Kidney (tissue), 13 donors: ENCODE measurements at regions not wholly inside any gene's neighbourhood (a gene's known extent, or its start where the extent isn't known, plus 50 kb on each side); places are given as distances from the start of the nearest gene placed in this dataset.
"Not testable (repeated sequence)": the region's sequence is repeated elsewhere in the genome, so short reads cannot be mapped to it uniquely, and the experiment has no call there.

Experiments
- DNase-seq, 5 donors: peaks; one replicate each; pipeline ENCODE4 v3.0.0-alpha.2; 2013 to 2020
- FAIRE-seq: peaks from 2 replicates; lab custom pipeline; 2012; peaks lifted over from hg19 to GRCh38; lab: Jason Lieb, UNC
- H3K27ac ChIP-seq, 2 donors: one replicate each; pipeline ENCODE4 v1.7.0; 2013; ENCODE audit warnings: low read depth in 2 of 2, low read length in 2 of 2, inconsistent platforms in 1 of 2
- H3K27me3 ChIP-seq: one replicate; pipeline ENCODE4 v1.7.1; 2013; ENCODE audit warnings: low read length, inconsistent platforms; ENCODE audit not compliant: control insufficient read depth, insufficient read depth
- H3K36me3 ChIP-seq, 3 donors: one replicate each; pipeline versions ENCODE4 v1.7.0 to v1.7.1; 2013; ENCODE audit warnings: low read length in 3 of 3, control low read depth in 1 of 3, inconsistent platforms in 1 of 3; ENCODE audit not compliant: insufficient read depth in 3 of 3, control insufficient read depth in 2 of 3
- H3K4me1 ChIP-seq, 3 donors: one replicate each; pipeline versions ENCODE4 v1.7.0 to v1.7.1; 2013; ENCODE audit warnings: low read length in 3 of 3, inconsistent platforms in 1 of 3, low read depth in 1 of 3; ENCODE audit not compliant: control insufficient read depth in 2 of 3, insufficient read depth in 2 of 3
- H3K4me3 ChIP-seq, 3 donors: one replicate each; pipeline versions ENCODE4 v1.7.0 to v1.8.1; 2013; ENCODE audit warnings: low read length in 3 of 3, control low read depth in 1 of 3, inconsistent platforms in 1 of 3
- H3K9ac ChIP-seq, 3 donors: one replicate each; pipeline versions ENCODE4 v1.7.0 to v1.7.1; 2013; ENCODE audit warnings: low read length in 3 of 3, control low read depth in 1 of 3, inconsistent platforms in 1 of 3
- H3K9me3 ChIP-seq, 3 donors: one replicate each; pipeline versions ENCODE4 v1.7.0 to v1.7.1; 2013; ENCODE audit warnings: low read length in 3 of 3, control low read depth in 1 of 3, inconsistent platforms in 1 of 3; ENCODE audit not compliant: control insufficient read depth in 2 of 3, insufficient read depth in 1 of 3
- intact Hi-C: fragments of 100-400 bp; cut with DNase I; formaldehyde crosslinking; loops from one replicate; pipeline ENCODE4 v1.11.1; 2022
- TF ChIP-seq, protein P1 (sequence below): IDR thresholded peaks from 3 replicates; pipeline ENCODE4 v1.5.1; 2012; ENCODE audit warnings: mild to moderate bottlenecking, moderate library complexity, borderline replicate concordance; ENCODE audit not compliant: insufficient read depth; ENCODE audit errors: extremely low read depth
- donor health status: control.
- donor health status: control.
- donor health status: control.
- donor health status: control.
- donor health status: control.
- donor health status: DM: yes; HTN: yes; CAD: no.
- donor health status: Normal renal cell carcinoma (clear cell type).

DNA sequence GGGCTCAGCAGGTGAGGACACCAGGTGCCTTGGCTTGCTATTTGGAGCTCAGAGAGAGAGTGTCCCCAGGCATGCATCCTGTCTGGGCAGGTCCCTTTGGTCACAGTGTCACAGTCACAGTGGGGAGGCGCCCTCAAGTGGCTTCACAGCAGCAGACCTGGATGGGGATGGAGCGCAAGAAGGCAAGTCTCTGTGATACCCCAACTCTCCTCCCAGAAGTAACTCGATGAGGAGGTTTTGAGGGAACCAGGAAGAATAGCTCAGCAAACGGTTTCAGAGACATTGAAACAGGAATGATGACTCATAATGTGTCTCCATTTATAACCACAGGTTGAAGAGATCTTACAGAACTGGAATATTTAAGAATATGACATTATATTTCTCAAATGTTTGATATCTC lies 66.5 kb upstream of the SH3GL3 start:
- TF ChIP-seq, protein P1, sequence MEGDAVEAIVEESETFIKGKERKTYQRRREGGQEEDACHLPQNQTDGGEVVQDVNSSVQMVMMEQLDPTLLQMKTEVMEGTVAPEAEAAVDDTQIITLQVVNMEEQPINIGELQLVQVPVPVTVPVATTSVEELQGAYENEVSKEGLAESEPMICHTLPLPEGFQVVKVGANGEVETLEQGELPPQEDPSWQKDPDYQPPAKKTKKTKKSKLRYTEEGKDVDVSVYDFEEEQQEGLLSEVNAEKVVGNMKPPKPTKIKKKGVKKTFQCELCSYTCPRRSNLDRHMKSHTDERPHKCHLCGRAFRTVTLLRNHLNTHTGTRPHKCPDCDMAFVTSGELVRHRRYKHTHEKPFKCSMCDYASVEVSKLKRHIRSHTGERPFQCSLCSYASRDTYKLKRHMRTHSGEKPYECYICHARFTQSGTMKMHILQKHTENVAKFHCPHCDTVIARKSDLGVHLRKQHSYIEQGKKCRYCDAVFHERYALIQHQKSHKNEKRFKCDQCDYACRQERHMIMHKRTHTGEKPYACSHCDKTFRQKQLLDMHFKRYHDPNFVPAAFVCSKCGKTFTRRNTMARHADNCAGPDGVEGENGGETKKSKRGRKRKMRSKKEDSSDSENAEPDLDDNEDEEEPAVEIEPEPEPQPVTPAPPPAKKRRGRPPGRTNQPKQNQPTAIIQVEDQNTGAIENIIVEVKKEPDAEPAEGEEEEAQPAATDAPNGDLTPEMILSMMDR: peak; percentile 35
- H3K9me3 ChIP-seq: no peaks in the 10 kb centered on the region
- FAIRE-seq (no peak), DNase-seq (peak in 4 of 5 donors; percentile 62 to 75 (median 68))
- H3K4me3 ChIP-seq: no peak overlapping the region
- peaks cover 2% of the 10 kb centered on the region for H3K27me3 ChIP-seq
- H3K4me1 ChIP-seq: peaks cover 0 to 3% (median 0%) of the 10 kb centered on the region in 3 donors
- no peak overlapping the region for H3K9ac ChIP-seq
- intact Hi-C loops: no loop called here
- no peaks in the 10 kb centered on the region for H3K36me3 ChIP-seq
- no peak overlapping the region for H3K27ac ChIP-seq

DNA sequence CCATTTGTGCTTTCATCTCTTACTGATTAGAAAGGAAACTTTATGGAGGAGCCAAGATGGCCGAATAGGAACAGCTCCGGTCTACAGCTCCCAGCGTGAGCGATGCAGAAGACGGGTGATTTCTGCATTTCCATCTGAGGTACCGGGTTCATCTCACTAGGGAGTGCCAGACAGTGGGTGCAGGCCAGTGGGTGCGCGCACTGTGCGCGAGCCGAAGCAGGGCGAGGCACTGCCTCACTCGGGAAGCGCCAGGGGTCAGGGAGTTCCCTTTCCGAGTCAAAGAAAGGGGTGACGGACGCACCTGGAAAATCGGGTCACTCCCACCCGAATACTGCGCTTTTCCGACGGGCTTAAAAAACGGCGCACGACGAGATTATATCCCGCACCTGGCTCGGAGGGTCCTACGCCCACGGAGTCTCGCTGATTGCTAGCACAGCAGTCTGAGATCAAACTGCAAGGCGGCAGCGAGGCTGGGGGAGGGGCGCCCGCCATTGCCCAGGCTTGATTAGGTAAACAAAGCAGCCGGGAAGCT lies 63.5 kb upstream of the SH3GL3 start:
- not testable (repeated sequence) for H3K4me3 ChIP-seq, H3K36me3 ChIP-seq, FAIRE-seq

DNA sequence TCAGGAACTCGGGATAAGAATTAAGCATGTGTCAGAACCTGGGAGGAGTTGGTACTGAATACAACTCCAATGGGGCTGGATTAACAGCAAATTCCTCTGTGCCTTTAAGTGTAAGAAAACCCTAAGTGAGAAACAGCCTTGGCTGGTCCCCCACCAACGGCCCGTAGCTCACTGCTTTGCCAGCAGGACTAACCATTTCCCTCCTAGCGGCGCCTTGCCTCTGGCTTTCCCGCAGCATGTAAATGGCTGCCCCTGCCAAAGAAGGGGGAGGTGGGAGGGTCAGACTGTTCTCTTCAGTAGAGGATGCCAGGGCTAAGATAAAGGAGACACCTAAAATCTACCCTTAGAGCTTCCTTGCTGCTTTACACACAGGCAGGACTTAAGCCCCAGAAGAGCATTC lies 51.0 kb upstream of the SH3GL3 start:
- Histone ChIP-seq H3K4me3 (no peak overlapping the region), H3K4me1 (no peaks in the 10 kb centered on the region), H3K36me3 (no peaks in the 10 kb centered on the region), H3K9ac (no peak overlapping the region), H3K9me3 (no peaks in the 10 kb centered on the region), H3K27me3 (peaks cover 3% of the 10 kb centered on the region), H3K27ac (no peak overlapping the region)
- intact Hi-C loops: no loop called here
- peak in 1 of 5 donors; percentile 7 for DNase-seq
- FAIRE-seq: no peak
- TF ChIP-seq, protein P1: no peak

More for the DNA sequence above, 63.5 kb upstream of the SH3GL3 start:
- H3K9me3 ChIP-seq, H3K4me1 ChIP-seq, DNase-seq, H3K9ac ChIP-seq, H3K27ac ChIP-seq, intact Hi-C loops, H3K27me3 ChIP-seq: not testable (repeated sequence)
